Endodermal cell (in vitro differentiated cells): ENCODE measurements at regions not wholly inside any gene's neighbourhood (a gene's known extent, or its start where the extent isn't known, plus 50 kb on each side); places are given as distances from the start of the nearest gene placed in this dataset.

Source experiments
- DNase-seq: peaks from one replicate; pipeline ENCODE4 v3.0.0-alpha.2; 2017
- H3K27ac ChIP-seq: 2 replicates; pipeline ENCODE4 v1.5.1; 2013; ENCODE audit warnings: mild to moderate bottlenecking, low read depth, low read length, moderate library complexity
- H3K27me3 ChIP-seq: 2 replicates; pipeline ENCODE4 v1.6.1; 2013; ENCODE audit warnings: mild to moderate bottlenecking, low read length, moderate library complexity; ENCODE audit not compliant: insufficient read depth, control insufficient read depth, poor library complexity, severe bottlenecking
- H3K36me3 ChIP-seq: 2 replicates; pipeline ENCODE4 v1.7.0; 2013; ENCODE audit warnings: mild to moderate bottlenecking, low read length, moderate library complexity; ENCODE audit not compliant: control insufficient read depth, insufficient read depth
- H3K4me1 ChIP-seq: one replicate; pipeline ENCODE4 v1.7.0; 2013; ENCODE audit warnings: low read length; ENCODE audit not compliant: control insufficient read depth, insufficient read depth
- H3K4me3 ChIP-seq: 2 replicates; pipeline ENCODE4 v1.5.1; 2013; ENCODE audit warnings: mild to moderate bottlenecking, low read length, moderate library complexity
- H3K9ac ChIP-seq: 2 replicates; pipeline ENCODE4 v1.6.1; 2013; ENCODE audit warnings: mild to moderate bottlenecking, low read length, moderate library complexity; ENCODE audit not compliant: poor library complexity, severe bottlenecking; ENCODE audit errors: extremely low read depth
- H3K9me3 ChIP-seq: 2 replicates; pipeline ENCODE4 v1.6.1; 2013; ENCODE audit warnings: mild to moderate bottlenecking, low read length, moderate library complexity; ENCODE audit not compliant: control insufficient read depth
- H3K27ac Mint-ChIP-seq: 2 replicates; pipeline ENCODE4 v1.8.0; 2020; ENCODE audit warnings: mixed read lengths
- H3K27me3 Mint-ChIP-seq: 2 replicates; pipeline ENCODE4 v1.8.0; 2021; ENCODE audit warnings: mild to moderate bottlenecking, mixed read lengths; ENCODE audit not compliant: insufficient read depth
- H3K36me3 Mint-ChIP-seq: 2 replicates; pipeline ENCODE4 v1.8.0; 2020; ENCODE audit warnings: low read depth, mixed read lengths
- H3K4me1 Mint-ChIP-seq: 2 replicates; pipeline ENCODE4 v1.8.0; 2020; ENCODE audit warnings: mixed read lengths
- H3K4me3 Mint-ChIP-seq: 2 replicates; pipeline ENCODE4 v1.8.0; 2020; ENCODE audit warnings: mild to moderate bottlenecking, moderate library complexity, mixed read lengths
- H3K9me3 Mint-ChIP-seq: 2 replicates; pipeline ENCODE4 v1.8.0; 2020; ENCODE audit warnings: mild to moderate bottlenecking, mixed read lengths
- CTCF ChIP-seq: fragments of 200-600 bp; sonication (generic); conservative IDR thresholded peaks from 2 replicates; pipeline ENCODE4 v1.5.0; 2021; ENCODE audit warnings: antibody characterized with exemption, mild to moderate bottlenecking
- WGBS, 2 experiments: methylation state at CpG; one replicate each; pipeline versions ENCODE4 v1.1.5 to v1.1.7; 2013; ENCODE audit warnings: missing lambda C conversion rate in 2 of 2, mixed read lengths in 1 of 2; ENCODE audit not compliant: insufficient coverage in 1 of 2, insufficient read length in 1 of 2; 5-methylcytosine and 5-hydroxymethylcytosine counted together

- no peak for TF ChIP-seq CTCF
- no peak overlapping the region for H3K4me3 ChIP-seq
- no peak for DNase-seq
- no peaks in the 10 kb centered on the region for H3K9me3 ChIP-seq
- no peaks in the 10 kb centered on the region for H3K4me1 ChIP-seq
- Mint-ChIP-seq H3K4me3 (no peak overlapping the region), H3K9me3 (no peaks in the 10 kb centered on the region), H3K36me3 (no peaks in the 10 kb centered on the region), H3K4me1 (no peaks in the 10 kb centered on the region), H3K27me3 (no peaks in the 10 kb centered on the region), H3K27ac (no peak overlapping the region)
- 96 to 97% methylated on average over 9 of the region's 9 CpGs for WGBS, 2 experiments
- H3K27ac ChIP-seq: no peak overlapping the region
- H3K9ac ChIP-seq: no peak overlapping the region
- H3K27me3 ChIP-seq: no peaks in the 10 kb centered on the region
- no peaks in the 10 kb centered on the region for H3K36me3 ChIP-seq
These were observed 151.5 kb upstream of the MYCN start for GRCh38 chr2:15788830-15789229.

- Histone ChIP-seq H3K36me3 (no peaks in the 10 kb centered on the region), H3K9me3 (no peaks in the 10 kb centered on the region), H3K9ac (no peak overlapping the region), H3K4me1 (no peaks in the 10 kb centered on the region), H3K4me3 (no peak overlapping the region), H3K27ac (no peak overlapping the region), H3K27me3 (no peaks in the 10 kb centered on the region)
- no peaks in the 10 kb centered on the region for H3K36me3 Mint-ChIP-seq
- H3K27me3 Mint-ChIP-seq: no peaks in the 10 kb centered on the region
- DNase-seq: no peak
- no peak overlapping the region for H3K4me3 Mint-ChIP-seq
- no peak overlapping the region for H3K27ac Mint-ChIP-seq
- 93 to 96% methylated on average over 5 to 11 of the region's 11 CpGs for WGBS, 2 experiments
- H3K9me3 Mint-ChIP-seq: no peaks in the 10 kb centered on the region
- no peaks in the 10 kb centered on the region for H3K4me1 Mint-ChIP-seq
- no peak for TF ChIP-seq CTCF
These were observed 150.8 kb upstream of the MYCN start for GRCh38 chr2:15789381-15790062.

- H3K36me3 ChIP-seq: no peaks in the 10 kb centered on the region
- H3K4me3 ChIP-seq: no peak overlapping the region
- H3K9me3 ChIP-seq: no peaks in the 10 kb centered on the region
- Mint-ChIP-seq H3K27me3 (no peaks in the 10 kb centered on the region), H3K36me3 (no peaks in the 10 kb centered on the region), H3K9me3 (no peaks in the 10 kb centered on the region), H3K4me1 (no peaks in the 10 kb centered on the region), H3K4me3 (no peak overlapping the region), H3K27ac (no peak overlapping the region)
- no peaks in the 10 kb centered on the region for H3K27me3 ChIP-seq
- DNase-seq: no peak
- H3K9ac ChIP-seq: no peak overlapping the region
- H3K27ac ChIP-seq: no peak overlapping the region
- no peak for TF ChIP-seq CTCF
- WGBS, 2 experiments: 78 to 92% methylated on average over 8 to 9 of the region's 9 CpGs
- H3K4me1 ChIP-seq: no peaks in the 10 kb centered on the region
These were observed 150.0 kb upstream of the MYCN start for GRCh38 chr2:15790326-15790725.
